IgD-negative memory B cell (primary cell): ENCODE measurements at regions not wholly inside any gene's neighbourhood (a gene's known extent, or its start where the extent isn't known, plus 50 kb on each side); places are given as distances from the start of the nearest gene placed in this dataset.
A peak's percentile ranks its signal among the peaks of the same experiment; 100 is the strongest.
"Not testable (repeated sequence)": the region's sequence is repeated elsewhere in the genome, so short reads cannot be mapped to it uniquely, and the experiment has no call there.

ENCODE experiments used
- H3K27ac Mint-ChIP-seq, 3 donors: one replicate each; pipeline ENCODE4 v1.8.0; 2020 to 2022; ENCODE audit warnings: mild to moderate bottlenecking in 3 of 3, mixed read lengths in 3 of 3, moderate library complexity in 1 of 3
- H3K27me3 Mint-ChIP-seq: one replicate; pipeline ENCODE4 v1.8.0; 2021; ENCODE audit warnings: mixed read lengths
- H3K36me3 Mint-ChIP-seq: one replicate; pipeline ENCODE4 v1.8.0; 2020; ENCODE audit warnings: mild to moderate bottlenecking, mixed read lengths
- H3K4me1 Mint-ChIP-seq, 3 donors: one replicate each; pipeline ENCODE4 v1.8.0; 2020 to 2022; ENCODE audit warnings: mixed read lengths in 3 of 3, mild to moderate bottlenecking in 1 of 3
- H3K4me3 Mint-ChIP-seq, 4 donors: one replicate each; pipeline ENCODE4 v1.8.0; 2020 to 2022; ENCODE audit warnings: mild to moderate bottlenecking in 4 of 4, mixed read lengths in 4 of 4, moderate library complexity in 3 of 4
- H3K9me3 Mint-ChIP-seq, 3 donors: one replicate each; pipeline ENCODE4 v1.8.0; 2020 to 2021; ENCODE audit warnings: mixed read lengths in 3 of 3, mild to moderate bottlenecking in 1 of 3

GRCh38 chr1:18572022-18572880, 58.4 kb upstream of the PAX7 start:
- peaks cover 5 to 15% (median 7%) of the 10 kb centered on the region in 3 donors for H3K4me1 Mint-ChIP-seq
- H3K36me3 Mint-ChIP-seq: no peaks in the 10 kb centered on the region
- H3K9me3 Mint-ChIP-seq: peaks cover 0 to 9% (median 0%) of the 10 kb centered on the region in 3 donors
- no peak overlapping the region for H3K27ac Mint-ChIP-seq
- peak overlapping the region in 1 of 4 donors; percentile 84 for H3K4me3 Mint-ChIP-seq
- peaks cover 19% of the 10 kb centered on the region for H3K27me3 Mint-ChIP-seq

- Mint-ChIP-seq H3K4me1 (peaks cover 5 to 15% (median 7%) of the 10 kb centered on the region in 3 donors), H3K27me3 (peaks cover 18% of the 10 kb centered on the region), H3K4me3 (peak overlapping the region in 1 of 4 donors; percentile 37), H3K27ac (no peak overlapping the region), H3K9me3 (peaks cover 0 to 2% (median 0%) of the 10 kb centered on the region in 3 donors), H3K36me3 (no peaks in the 10 kb centered on the region)
Observed at GRCh38 chr1:18573170-18573569, 57.5 kb upstream of the PAX7 start.

GRCh38 chr1:18574754-18575153, 55.9 kb upstream of the PAX7 start:
- Mint-ChIP-seq H3K27ac (no peak overlapping the region), H3K4me3 (no peak overlapping the region), H3K27me3 (peaks cover 15% of the 10 kb centered on the region), H3K4me1 (peaks cover 5 to 15% (median 7%) of the 10 kb centered on the region in 3 donors), H3K36me3 (no peaks in the 10 kb centered on the region), H3K9me3 (no peaks in the 10 kb centered on the region)

DNA sequence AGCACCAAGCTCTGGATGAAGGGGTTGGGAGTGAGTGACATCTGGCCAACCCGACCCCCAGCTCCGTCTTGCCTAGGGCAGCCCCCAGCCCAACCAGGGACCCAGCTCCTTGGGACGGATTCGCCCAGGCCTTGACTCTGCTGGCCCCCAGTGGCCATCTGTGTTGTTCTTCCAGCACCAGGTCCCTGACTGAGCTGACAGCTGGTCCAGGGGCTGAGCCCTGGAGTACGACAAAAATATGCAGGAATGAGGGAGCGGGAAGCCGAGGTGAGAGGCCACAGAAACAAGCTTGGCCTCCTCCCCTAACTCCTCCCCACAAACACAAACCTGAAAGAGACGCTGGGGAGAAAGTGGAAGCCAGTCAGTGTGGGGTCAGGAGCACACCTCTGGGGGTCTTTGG, 55.0 kb upstream of the PAX7 start:
- Mint-ChIP-seq H3K4me3 (no peak overlapping the region), H3K4me1 (peaks cover 4 to 15% (median 7%) of the 10 kb centered on the region in 3 donors), H3K27ac (no peak overlapping the region), H3K9me3 (no peaks in the 10 kb centered on the region), H3K27me3 (peaks cover 12% of the 10 kb centered on the region), H3K36me3 (no peaks in the 10 kb centered on the region)

GRCh38 chr1:18578271-18578670, 52.4 kb upstream of the PAX7 start:
- H3K27ac Mint-ChIP-seq: no peak overlapping the region
- H3K27me3 Mint-ChIP-seq: peaks cover 9% of the 10 kb centered on the region
- H3K9me3 Mint-ChIP-seq: no peaks in the 10 kb centered on the region
- peaks cover 3 to 4% (median 3%) of the 10 kb centered on the region in 3 donors for H3K4me1 Mint-ChIP-seq
- H3K4me3 Mint-ChIP-seq: no peak overlapping the region
- H3K36me3 Mint-ChIP-seq: no peaks in the 10 kb centered on the region

DNA sequence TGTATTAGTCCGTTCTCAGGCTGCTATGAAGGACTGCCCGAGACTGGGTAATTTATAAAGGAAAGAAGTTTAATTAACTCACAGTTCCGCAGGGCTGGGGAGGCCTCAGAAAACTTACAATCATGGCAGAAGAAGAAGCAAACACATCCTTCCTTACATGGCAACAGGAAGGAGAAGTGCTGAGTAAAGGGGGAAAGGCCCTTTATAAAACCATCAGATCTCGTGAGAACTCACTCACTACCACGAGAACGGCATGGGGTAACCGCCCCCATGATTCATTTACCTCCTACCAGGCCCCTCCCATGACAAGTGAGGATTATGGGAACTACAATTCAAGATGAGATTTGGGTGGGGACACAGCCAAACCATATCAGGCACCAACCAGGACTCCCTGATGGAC, 51.4 kb upstream of the PAX7 start:
- H3K27ac Mint-ChIP-seq, H3K4me1 Mint-ChIP-seq, H3K4me3 Mint-ChIP-seq, H3K27me3 Mint-ChIP-seq, H3K9me3 Mint-ChIP-seq, H3K36me3 Mint-ChIP-seq: not testable (repeated sequence)

DNA sequence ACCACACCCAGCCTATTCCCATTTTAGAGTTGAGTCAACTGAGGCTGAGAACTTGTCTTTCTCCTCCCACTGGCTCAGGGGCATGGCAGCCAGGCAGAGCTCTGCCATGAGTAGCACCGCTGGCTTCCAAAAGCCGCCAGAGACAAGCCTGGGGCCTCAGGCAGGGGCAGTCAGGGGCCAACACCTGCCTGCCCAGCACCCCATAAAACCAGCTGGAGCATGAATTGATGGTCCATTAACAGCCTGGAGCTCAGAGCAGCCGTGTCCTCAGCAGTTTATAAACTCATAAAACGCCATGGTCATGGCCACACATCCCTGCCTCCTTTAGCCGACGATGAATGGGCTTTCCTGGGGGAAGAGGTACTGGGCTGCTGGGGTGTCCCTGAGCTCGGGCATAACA, 50.6 kb upstream of the PAX7 start:
- H3K9me3 Mint-ChIP-seq: no peaks in the 10 kb centered on the region
- peaks cover 2% of the 10 kb centered on the region for H3K36me3 Mint-ChIP-seq
- H3K27me3 Mint-ChIP-seq: peaks cover 7% of the 10 kb centered on the region
- no peak overlapping the region for H3K27ac Mint-ChIP-seq
- peaks cover 0 to 2% (median 0%) of the 10 kb centered on the region in 3 donors for H3K4me1 Mint-ChIP-seq
- H3K4me3 Mint-ChIP-seq: no peak overlapping the region

DNA sequence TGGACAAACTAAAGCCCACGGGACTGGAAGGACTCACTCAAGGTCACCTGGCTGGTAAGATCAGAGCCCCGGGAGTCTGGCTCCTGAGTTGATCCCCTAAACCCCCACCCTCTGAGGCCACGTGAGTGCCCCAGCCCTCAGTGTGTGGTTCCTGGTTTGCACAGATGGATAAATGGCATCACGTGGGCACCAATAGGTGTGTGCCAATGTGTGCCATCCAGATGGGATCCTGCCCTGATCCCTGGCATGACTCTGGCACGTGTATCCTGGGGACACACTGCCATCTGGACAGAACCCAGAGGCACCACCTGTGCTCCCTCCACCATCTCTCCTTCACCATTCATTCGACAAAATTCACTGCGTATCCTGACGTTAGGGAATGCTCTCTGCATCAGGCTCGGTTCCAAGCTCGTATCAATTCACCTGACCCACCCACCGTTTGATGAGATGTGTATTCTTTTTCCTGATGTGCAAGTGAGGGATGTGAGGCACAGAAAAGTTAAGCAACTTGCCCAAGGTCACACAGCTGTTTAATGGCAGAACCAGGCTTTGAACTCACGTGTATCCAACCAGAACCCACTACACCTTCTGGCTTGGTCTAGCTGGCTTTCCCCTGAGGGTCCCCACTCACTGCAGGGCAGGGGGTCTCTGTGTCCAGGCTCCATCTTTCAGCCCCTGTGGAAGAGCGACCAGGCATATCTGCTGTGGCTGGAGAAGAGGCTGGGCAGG, 49.8 kb upstream of the PAX7 start:
- no peak overlapping the region for H3K27ac Mint-ChIP-seq
- no peak overlapping the region for H3K4me3 Mint-ChIP-seq
- H3K4me1 Mint-ChIP-seq: peaks cover 0 to 2% (median 0%) of the 10 kb centered on the region in 3 donors
- H3K27me3 Mint-ChIP-seq: peaks cover 5% of the 10 kb centered on the region
- H3K36me3 Mint-ChIP-seq: peaks cover 2% of the 10 kb centered on the region
- H3K9me3 Mint-ChIP-seq: no peaks in the 10 kb centered on the region
